Ovary (tissue), 7 donors: ENCODE measurements at regions not wholly inside any gene's neighbourhood (a gene's known extent, or its start where the extent isn't known, plus 50 kb on each side); places are given as distances from the start of the nearest gene placed in this dataset.
A peak's percentile ranks its signal among the peaks of the same experiment; 100 is the strongest.

Source experiments
- DNase-seq, 5 donors: peaks; one replicate each; pipeline ENCODE4 v3.0.0-alpha.2; 2019 to 2020
- H3K27ac ChIP-seq, 2 donors: fragments of 200-600 bp; one replicate each; pipeline versions ENCODE4 v1.5.1 to v1.8.0; 2019 to 2022
- H3K27me3 ChIP-seq: fragments of 200-600 bp; one replicate; pipeline ENCODE4 v1.8.0; 2022
- H3K36me3 ChIP-seq: fragments of 200-600 bp; sonication (generic); one replicate; pipeline ENCODE4 v1.5.1; 2019
- H3K4me1 ChIP-seq: one replicate; pipeline ENCODE4 v1.8.1; 2013; ENCODE audit warnings: mild to moderate bottlenecking, moderate library complexity; ENCODE audit not compliant: insufficient read depth
- H3K4me3 ChIP-seq: fragments of 200-600 bp; sonication (generic); one replicate; pipeline ENCODE4 v1.5.1; 2017
- H3K9me3 ChIP-seq, 2 donors: fragments of 200-600 bp in 1 of 2; sonication (generic) in 1 of 2; one replicate each; pipeline versions ENCODE4 v1.5.1 to v1.8.1; 2013 to 2019; ENCODE audit warnings: mild to moderate bottlenecking in 1 of 2, moderate library complexity in 1 of 2
- CTCF ChIP-seq, 3 donors: fragments of 450-650 bp in 2 of 3; fragments of 200-600 bp in 1 of 3; IDR thresholded peaks; one replicate each; pipeline versions ENCODE4 v1.5.1 to v1.8.0; 2016 to 2022; ENCODE audit warnings: antibody characterized with exemption in 3 of 3, mild to moderate bottlenecking in 1 of 3
- EP300 ChIP-seq: sonication (generic); formaldehyde crosslinking; IDR thresholded peaks from one replicate; pipeline ENCODE4 v1.6.1; 2017; ENCODE audit warnings: antibody characterized with exemption
- POLR2A ChIP-seq: fragments of 450-650 bp; IDR thresholded peaks from one replicate; pipeline ENCODE4 v1.6.1; 2017; ENCODE audit warnings: antibody characterized with exemption, mild to moderate bottlenecking, moderate library complexity
- WGBS, 3 donors: extraction: QIAGEN DNeasy Blood & Tissue Kit in 1 of 3; methylation state at CpG; one replicate each; pipeline versions ENCODE4 v1.1.5 to v1.1.7; 2013 to 2017; 5-methylcytosine and 5-hydroxymethylcytosine counted together
- intact Hi-C, 4 donors: fragments of 100-400 bp; cut with DNase I; formaldehyde crosslinking; loops; one replicate each; pipeline versions ENCODE4 v1.11.0 to v1.15.1; 2022 to 2023
- donor health status: DM: no; HTN: no; CAD: no; lungs with moderate emphysema.
- donor health status: DM: no; HTN: no; CAD: no.
- donor health status: Bipolar disorder and iron deficiency.
- donor health status: DM: no; HTN: no; CAD: no.
- donor health status: DM: yes; HTN: yes; CAD: no.

- WGBS, 3 donors = 76 to 77% (median 76%) methylated on average over 22 of the region's 22 CpGs
- peak in 2 of 5 donors; percentile 32 to 50 for DNase-seq
- Histone ChIP-seq H3K4me1 (no peaks in the 10 kb centered on the region), H3K27ac (no peak overlapping the region), H3K4me3 (no peak overlapping the region), H3K9me3 (no peaks in the 10 kb centered on the region), H3K27me3 (no peaks in the 10 kb centered on the region), H3K36me3 (no peaks in the 10 kb centered on the region)
- TF ChIP-seq CTCF (IDR thresholded peaks at IDR 0.05) = no peak
- no peak for TF ChIP-seq POLR2A
- no peak for TF ChIP-seq EP300
- intact Hi-C loops = no loop called here
Observed at GRCh38 chr1:234778221-234779159, 168.5 kb upstream of the IRF2BP2 start.

- peak in 1 of 5 donors; percentile 11 for DNase-seq
- WGBS, 3 donors = 74 to 89% (median 88%) methylated on average over 1 of the region's 1 CpG
- intact Hi-C loops = no loop called here
- H3K27me3 ChIP-seq = no peaks in the 10 kb centered on the region
- no peak overlapping the region for H3K4me3 ChIP-seq
- TF ChIP-seq CTCF (IDR thresholded peaks at IDR 0.05) = no peak
- TF ChIP-seq EP300 = no peak
- TF ChIP-seq POLR2A = no peak
- no peaks in the 10 kb centered on the region for H3K36me3 ChIP-seq
- no peak overlapping the region for H3K27ac ChIP-seq
- H3K4me1 ChIP-seq = no peaks in the 10 kb centered on the region
- no peaks in the 10 kb centered on the region for H3K9me3 ChIP-seq
Observed at GRCh38 chr1:234777856-234778220, 167.9 kb upstream of the IRF2BP2 start.

GRCh38 chr1:234776876-234777855 lies 167.2 kb upstream of the IRF2BP2 start:
- TF ChIP-seq EP300 = no peak
- no peak for TF ChIP-seq CTCF (IDR thresholded peaks at IDR 0.05)
- TF ChIP-seq POLR2A = no peak
- no peak for DNase-seq
- Histone ChIP-seq H3K27ac (no peak overlapping the region), H3K36me3 (no peaks in the 10 kb centered on the region), H3K4me3 (no peak overlapping the region), H3K27me3 (no peaks in the 10 kb centered on the region), H3K9me3 (no peaks in the 10 kb centered on the region), H3K4me1 (no peaks in the 10 kb centered on the region)
- WGBS, 3 donors = 54 to 60% (median 59%) methylated on average over 14 of the region's 14 CpGs
- intact Hi-C loops = no loop called here

DNA sequence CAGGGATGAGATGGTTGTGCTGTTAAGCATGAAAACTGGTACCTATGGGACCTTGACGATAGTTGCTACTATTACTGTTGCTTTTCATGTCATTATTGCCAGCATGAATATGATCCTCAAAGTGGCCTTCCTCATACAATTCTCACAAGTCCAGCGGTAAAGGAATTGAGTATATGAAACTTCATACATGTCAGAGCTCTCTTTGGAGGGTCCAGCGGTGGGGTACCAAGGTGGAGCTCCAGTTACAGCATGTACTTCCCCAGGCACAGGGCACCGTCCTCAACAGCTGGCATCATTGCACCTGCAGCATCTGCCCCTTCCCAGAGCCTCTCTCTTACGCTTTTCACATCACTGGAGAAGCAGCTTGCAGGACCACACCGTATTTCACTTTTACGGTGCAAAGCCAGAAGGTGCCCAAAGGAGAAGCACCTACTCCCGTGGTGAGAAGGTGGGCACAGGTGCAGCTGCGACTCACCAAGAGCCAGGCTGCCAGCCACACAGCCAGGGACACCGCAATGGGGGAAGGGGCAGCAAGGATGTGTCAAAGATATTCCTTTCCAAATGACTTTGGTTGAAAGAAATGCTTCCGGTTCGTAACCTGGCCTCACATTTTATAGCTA lies 166.4 kb upstream of the IRF2BP2 start:
- Histone ChIP-seq H3K36me3 (no peaks in the 10 kb centered on the region), H3K9me3 (no peaks in the 10 kb centered on the region), H3K4me1 (no peaks in the 10 kb centered on the region), H3K4me3 (no peak overlapping the region), H3K27ac (no peak overlapping the region), H3K27me3 (no peaks in the 10 kb centered on the region)
- 92 to 95% (median 94%) methylated on average over 12 of the region's 12 CpGs for WGBS, 3 donors
- intact Hi-C loops = no loop called here
- TF ChIP-seq EP300 (no peak), POLR2A (no peak), CTCF (IDR thresholded peaks at IDR 0.05) (no peak)
- no peak for DNase-seq
